DND-41 (cell line): ENCODE measurements at regions not wholly inside any gene's neighbourhood (a gene's known extent, or its start where the extent isn't known, plus 50 kb on each side); places are given as distances from the start of the nearest gene placed in this dataset.

Experiments
- ATAC-seq: fragments of 200-7000 bp; cut with Tn5 transposase; 3 replicates; pipeline ENCODE4 v1.9.1; 2021; ENCODE audit warnings: low read depth; ENCODE audit not compliant: insufficient read depth
- DNase-seq: peaks from one replicate; pipeline ENCODE4 v3.0.0-alpha.2; 2020
- H2AFZ ChIP-seq: 2 replicates; pipeline ENCODE4 v1.6.0; 2012; ENCODE audit warnings: low read depth, low read length
- H3K27ac ChIP-seq: 2 replicates; pipeline ENCODE4 v1.5.1; 2012; ENCODE audit warnings: low read length, inconsistent platforms
- H3K27me3 ChIP-seq: fragments of 200-600 bp; sonication (generic); 2 replicates; pipeline ENCODE4 v1.6.0; 2012; ENCODE audit warnings: low read length, mild to moderate bottlenecking, inconsistent platforms; ENCODE audit not compliant: insufficient read depth, poor library complexity
- H3K36me3 ChIP-seq: 2 replicates; pipeline ENCODE4 v1.5.1; 2012; ENCODE audit warnings: low read length, inconsistent platforms; ENCODE audit not compliant: insufficient read depth
- H3K4me1 ChIP-seq: 2 replicates; pipeline ENCODE4 v1.5.1; 2012; ENCODE audit warnings: mild to moderate bottlenecking, low read length; ENCODE audit not compliant: insufficient read depth
- H3K4me2 ChIP-seq: 2 replicates; pipeline ENCODE4 v1.6.0; 2012; ENCODE audit warnings: mild to moderate bottlenecking, moderate library complexity, low read length, inconsistent platforms; ENCODE audit not compliant: insufficient read depth
- H3K4me3 ChIP-seq, 2 experiments: fragments of 200-600 bp in 1 of 2; shearing (Covaris generic) in 1 of 2; 2 replicates each; pipeline ENCODE4 v1.5.1; 2012 to 2016; ENCODE audit warnings: inconsistent platforms in 2 of 2, low read length in 2 of 2, mild to moderate bottlenecking in 2 of 2, low read depth in 1 of 2, moderate library complexity in 1 of 2
- H3K79me2 ChIP-seq: 2 replicates; pipeline ENCODE4 v1.6.0; 2012; ENCODE audit warnings: low read length, inconsistent platforms; ENCODE audit not compliant: insufficient read depth
- H3K9ac ChIP-seq: 2 replicates; pipeline ENCODE4 v1.6.0; 2012; ENCODE audit warnings: low read depth, mild to moderate bottlenecking, inconsistent platforms, low read length, moderate library complexity
- H3K9me3 ChIP-seq: 2 replicates; pipeline ENCODE4 v1.5.1; 2012; ENCODE audit warnings: low read length, moderate library complexity, mild to moderate bottlenecking, inconsistent platforms; ENCODE audit not compliant: insufficient read depth, severe bottlenecking
- H4K20me1 ChIP-seq: 2 replicates; pipeline ENCODE4 v1.6.0; 2012; ENCODE audit warnings: low read length; ENCODE audit not compliant: insufficient read depth
- CTCF ChIP-seq: IDR thresholded peaks from 2 replicates; pipeline ENCODE4 v1.5.1; 2012; ENCODE audit warnings: borderline replicate concordance, low read length, moderate library complexity, mild to moderate bottlenecking; ENCODE audit not compliant: poor library complexity, severe bottlenecking; ENCODE audit errors: extremely low read depth
- EZH2 ChIP-seq: IDR thresholded peaks from 3 replicates; pipeline ENCODE4 v1.6.1; 2012; ENCODE audit warnings: borderline replicate concordance, low read depth, mild to moderate bottlenecking, moderate library complexity, low read length, inconsistent platforms; ENCODE audit not compliant: severe bottlenecking

- Histone ChIP-seq H2AFZ (no peak overlapping the region), H3K4me2 (no peak overlapping the region), H3K27me3 (peaks cover 3% of the 10 kb centered on the region), H3K9ac (no peak overlapping the region), H3K27ac (no peak overlapping the region), H4K20me1 (no peaks in the 10 kb centered on the region), H3K36me3 (no peaks in the 10 kb centered on the region), H3K4me3 (no peak overlapping the region), H3K4me1 (no peaks in the 10 kb centered on the region), H3K79me2 (no peaks in the 10 kb centered on the region), H3K9me3 (no peaks in the 10 kb centered on the region)
- no peak for ATAC-seq
- DNase-seq, result no peak
- TF ChIP-seq EZH2 (no peak), CTCF (no peak)
These were observed 183.7 kb downstream of the INO80D start for GRCh38 chr2:205902041-205902899.

- Histone ChIP-seq H4K20me1 (no peaks in the 10 kb centered on the region), H3K4me2 (no peak overlapping the region), H3K27ac (no peak overlapping the region), H3K9ac (no peak overlapping the region), H3K4me1 (no peaks in the 10 kb centered on the region), H3K27me3 (peaks cover 3% of the 10 kb centered on the region), H3K36me3 (no peaks in the 10 kb centered on the region), H3K4me3 (no peak overlapping the region), H3K79me2 (no peaks in the 10 kb centered on the region), H2AFZ (no peak overlapping the region), H3K9me3 (no peaks in the 10 kb centered on the region)
- DNase-seq (no peak), ATAC-seq (no peak)
- TF ChIP-seq EZH2 (no peak), CTCF (no peak)
These were observed 184.5 kb downstream of the INO80D start for GRCh38 chr2:205901491-205901890.

GRCh38 chr2:205898744-205899143 is 187.2 kb downstream of the INO80D start:
- no peak overlapping the region for H2AFZ ChIP-seq
- H3K9ac ChIP-seq, result no peak overlapping the region
- no peaks in the 10 kb centered on the region for H3K4me1 ChIP-seq
- DNase-seq (no peak), ATAC-seq (no peak)
- H3K79me2 ChIP-seq, result no peaks in the 10 kb centered on the region
- no peak overlapping the region for H3K4me3 ChIP-seq
- TF ChIP-seq CTCF (no peak), EZH2 (no peak)
- peaks cover 3% of the 10 kb centered on the region for H3K27me3 ChIP-seq
- H3K36me3 ChIP-seq, result no peaks in the 10 kb centered on the region
- no peaks in the 10 kb centered on the region for H4K20me1 ChIP-seq
- no peaks in the 10 kb centered on the region for H3K9me3 ChIP-seq
- no peak overlapping the region for H3K4me2 ChIP-seq
- no peak overlapping the region for H3K27ac ChIP-seq
